Endothelial cell (in vitro differentiated cells): ENCODE measurements at regions not wholly inside any gene's neighbourhood (a gene's known extent, or its start where the extent isn't known, plus 50 kb on each side); places are given as distances from the start of the nearest gene placed in this dataset.

Source experiments
- DNase-seq: peaks from one replicate; pipeline ENCODE4 v3.0.0; 2021; ENCODE audit warnings: low spot score
- H3K27ac Mint-ChIP-seq: one replicate; pipeline ENCODE4 v1.8.0; 2021; ENCODE audit warnings: mixed read lengths, inconsistent platforms; ENCODE audit not compliant: unreplicated experiment
- H3K27me3 Mint-ChIP-seq: one replicate; pipeline ENCODE4 v1.8.0; 2021; ENCODE audit warnings: mild to moderate bottlenecking, moderate library complexity, mixed read lengths, inconsistent platforms; ENCODE audit not compliant: unreplicated experiment
- H3K36me3 Mint-ChIP-seq: one replicate; pipeline ENCODE4 v1.8.0; 2021; ENCODE audit warnings: mild to moderate bottlenecking, low read depth, mixed read lengths, inconsistent platforms; ENCODE audit not compliant: unreplicated experiment
- H3K4me1 Mint-ChIP-seq: one replicate; pipeline ENCODE4 v1.8.0; 2021; ENCODE audit warnings: mild to moderate bottlenecking, mixed read lengths, inconsistent platforms; ENCODE audit not compliant: unreplicated experiment
- H3K4me3 Mint-ChIP-seq: one replicate; pipeline ENCODE4 v1.8.0; 2021; ENCODE audit warnings: mild to moderate bottlenecking, mixed read lengths, inconsistent platforms; ENCODE audit not compliant: unreplicated experiment
- H3K9me3 Mint-ChIP-seq: one replicate; pipeline ENCODE4 v1.8.0; 2021; ENCODE audit warnings: mixed read lengths, inconsistent platforms; ENCODE audit not compliant: unreplicated experiment
- CTCF ChIP-seq: fragments of 200-600 bp; sonication (generic); IDR thresholded peaks from one replicate; pipeline ENCODE4 v1.5.0; 2021; ENCODE audit warnings: antibody characterized with exemption; ENCODE audit not compliant: unreplicated experiment

- Mint-ChIP-seq H3K27ac (no peak overlapping the region), H3K4me3 (no peak overlapping the region)
- no peak for DNase-seq
Observed at GRCh38 chr13:70502944-70503343, 394.7 kb upstream of the KLHL1 start.

GRCh38 chr13:70490320-70490935 lies 382.2 kb upstream of the KLHL1 start:
- Mint-ChIP-seq H3K4me1 (no peaks in the 10 kb centered on the region), H3K36me3 (peaks cover 9% of the 10 kb centered on the region), H3K4me3 (no peak overlapping the region), H3K9me3 (peaks cover 6% of the 10 kb centered on the region), H3K27ac (no peak overlapping the region), H3K27me3 (no peaks in the 10 kb centered on the region)
- TF ChIP-seq CTCF: no peak
- no peak for DNase-seq

More at GRCh38 chr13:70502944-70503343, 394.7 kb upstream of the KLHL1 start:
- H3K4me1 Mint-ChIP-seq: no peaks in the 10 kb centered on the region
- TF ChIP-seq CTCF: no peak
- no peaks in the 10 kb centered on the region for H3K27me3 Mint-ChIP-seq
- no peaks in the 10 kb centered on the region for H3K36me3 Mint-ChIP-seq
- H3K9me3 Mint-ChIP-seq: no peaks in the 10 kb centered on the region

- Mint-ChIP-seq H3K4me1 (no peaks in the 10 kb centered on the region), H3K4me3 (no peak overlapping the region), H3K27ac (no peak overlapping the region), H3K27me3 (no peaks in the 10 kb centered on the region), H3K36me3 (peaks cover 3% of the 10 kb centered on the region), H3K9me3 (peaks cover 4% of the 10 kb centered on the region)
- TF ChIP-seq CTCF: no peak
- no peak for DNase-seq
Observed at GRCh38 chr13:70484931-70485330, 376.7 kb upstream of the KLHL1 start.

GRCh38 chr13:70483599-70484276 lies 375.5 kb upstream of the KLHL1 start:
- Mint-ChIP-seq H3K27me3 (no peaks in the 10 kb centered on the region), H3K27ac (no peak overlapping the region), H3K4me1 (no peaks in the 10 kb centered on the region), H3K36me3 (no peaks in the 10 kb centered on the region), H3K9me3 (no peaks in the 10 kb centered on the region), H3K4me3 (no peak overlapping the region)
- no peak for DNase-seq
- TF ChIP-seq CTCF: no peak

- no peak for DNase-seq
- H3K4me1 Mint-ChIP-seq: no peaks in the 10 kb centered on the region
- H3K36me3 Mint-ChIP-seq: no peaks in the 10 kb centered on the region
- H3K27me3 Mint-ChIP-seq: no peaks in the 10 kb centered on the region
- H3K4me3 Mint-ChIP-seq: no peak overlapping the region
- H3K9me3 Mint-ChIP-seq: no peaks in the 10 kb centered on the region
- no peak overlapping the region for H3K27ac Mint-ChIP-seq
- TF ChIP-seq CTCF: no peak
Observed at GRCh38 chr13:70473907-70474306, 365.7 kb upstream of the KLHL1 start.
